ENCODE measurements at regions not wholly inside any gene's neighbourhood (a gene's known extent, or its start where the extent isn't known, plus 50 kb on each side); places are given as distances from the start of the nearest gene placed in this dataset.

DNA sequence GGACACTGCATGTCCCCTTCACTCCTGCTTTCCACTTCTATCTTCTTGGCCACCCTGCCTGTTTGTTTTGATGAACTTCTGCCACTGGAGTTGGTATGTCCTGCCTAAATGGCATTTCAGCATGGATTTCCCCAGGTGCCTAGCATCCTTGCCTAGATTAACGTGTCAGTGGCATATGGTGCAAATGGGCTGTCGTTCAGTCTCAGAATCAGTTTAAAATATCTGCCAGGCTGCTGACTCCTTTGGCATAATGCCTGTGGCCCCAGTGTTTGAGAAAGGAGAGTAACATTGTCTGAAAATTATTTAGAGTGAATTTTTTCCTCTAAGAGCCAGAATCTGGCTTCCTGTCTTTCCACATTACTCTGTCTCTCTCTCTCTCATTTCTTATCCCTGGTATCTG lies 64.9 kb upstream of the BARHL2 start:
- no peaks in the 10 kb centered on the region for H3K79me2 ChIP-seq
- no peaks in the 10 kb centered on the region for H3K4me1 ChIP-seq (ENCODE audit: insufficient read depth)
- no peak overlapping the region for H3K27ac ChIP-seq
- 83% methylated on average over 2 of the region's 2 CpGs for WGBS (ENCODE audit: low lambda C conversion rate, missing lambda C conversion rate)
- no peaks in the 10 kb centered on the region for H4K20me1 ChIP-seq (ENCODE audit: insufficient read depth, poor library complexity, severe bottlenecking)
- no peaks in the 10 kb centered on the region for H3K9me2 ChIP-seq (replicated peaks; ENCODE audit: insufficient read depth)
- H3K4me3 ChIP-seq: no peak overlapping the region
- no peaks in the 10 kb centered on the region for H3K36me3 ChIP-seq (replicated peaks; ENCODE audit: insufficient read depth, low read depth)
- DNase-seq (ENCODE audit: low spot score): no peak
- TF ChIP-seq EZH2phosphoT487 (IDR thresholded peaks at IDR 0.05; ENCODE audit: low read depth, severe bottlenecking, unreplicated experiment) (no peak), EZH2 (IDR thresholded peaks at IDR 0.05; ENCODE audit: borderline replicate concordance) (no peak)
- TF ChIP-seq, protein P1, sequence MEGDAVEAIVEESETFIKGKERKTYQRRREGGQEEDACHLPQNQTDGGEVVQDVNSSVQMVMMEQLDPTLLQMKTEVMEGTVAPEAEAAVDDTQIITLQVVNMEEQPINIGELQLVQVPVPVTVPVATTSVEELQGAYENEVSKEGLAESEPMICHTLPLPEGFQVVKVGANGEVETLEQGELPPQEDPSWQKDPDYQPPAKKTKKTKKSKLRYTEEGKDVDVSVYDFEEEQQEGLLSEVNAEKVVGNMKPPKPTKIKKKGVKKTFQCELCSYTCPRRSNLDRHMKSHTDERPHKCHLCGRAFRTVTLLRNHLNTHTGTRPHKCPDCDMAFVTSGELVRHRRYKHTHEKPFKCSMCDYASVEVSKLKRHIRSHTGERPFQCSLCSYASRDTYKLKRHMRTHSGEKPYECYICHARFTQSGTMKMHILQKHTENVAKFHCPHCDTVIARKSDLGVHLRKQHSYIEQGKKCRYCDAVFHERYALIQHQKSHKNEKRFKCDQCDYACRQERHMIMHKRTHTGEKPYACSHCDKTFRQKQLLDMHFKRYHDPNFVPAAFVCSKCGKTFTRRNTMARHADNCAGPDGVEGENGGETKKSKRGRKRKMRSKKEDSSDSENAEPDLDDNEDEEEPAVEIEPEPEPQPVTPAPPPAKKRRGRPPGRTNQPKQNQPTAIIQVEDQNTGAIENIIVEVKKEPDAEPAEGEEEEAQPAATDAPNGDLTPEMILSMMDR (IDR thresholded peaks at IDR 0.05; ENCODE audit: poor library complexity): no peak
- H3K4me2 ChIP-seq: no peak overlapping the region
- no peaks in the 10 kb centered on the region for H3K9me3 ChIP-seq (ENCODE audit: low read depth)
- H3K27me3 ChIP-seq: no peaks in the 10 kb centered on the region
- no peak overlapping the region for H2AFZ ChIP-seq

DNA sequence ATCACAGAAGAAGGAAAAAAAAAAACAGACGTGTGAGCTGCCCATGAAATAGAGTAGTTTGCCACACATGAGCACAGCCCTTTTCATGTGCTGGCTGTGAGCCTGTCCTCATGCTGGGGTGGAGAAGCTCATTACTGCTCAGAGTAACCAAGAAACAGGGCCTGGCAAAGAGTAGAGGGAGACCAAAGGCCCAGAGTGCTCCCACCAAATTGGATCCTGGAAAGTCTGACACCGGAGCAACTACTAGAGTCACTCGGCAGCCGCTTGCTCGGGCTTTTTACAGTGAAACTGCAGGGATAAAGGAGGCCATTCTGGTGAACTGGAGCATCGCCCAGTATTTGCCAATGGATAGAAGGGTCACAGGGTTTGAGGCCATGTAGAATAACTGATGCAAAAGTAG lies 64.4 kb upstream of the BARHL2 start:
- Histone ChIP-seq H3K27me3 (no peaks in the 10 kb centered on the region), H3K9me2 (replicated peaks; ENCODE audit: insufficient read depth) (no peaks in the 10 kb centered on the region), H3K4me1 (ENCODE audit: insufficient read depth) (no peaks in the 10 kb centered on the region), H3K79me2 (no peaks in the 10 kb centered on the region), H3K4me3 (no peak overlapping the region), H2AFZ (no peak overlapping the region), H3K27ac (no peak overlapping the region), H3K9me3 (ENCODE audit: low read depth) (no peaks in the 10 kb centered on the region), H3K4me2 (no peak overlapping the region), H4K20me1 (ENCODE audit: insufficient read depth, poor library complexity, severe bottlenecking) (no peaks in the 10 kb centered on the region), H3K36me3 (replicated peaks; ENCODE audit: insufficient read depth, low read depth) (no peaks in the 10 kb centered on the region)
- no peak for DNase-seq (ENCODE audit: low spot score)
- 90% methylated on average over 6 of the region's 6 CpGs for WGBS (ENCODE audit: low lambda C conversion rate, missing lambda C conversion rate)
- TF ChIP-seq, protein P1 (IDR thresholded peaks at IDR 0.05; ENCODE audit: poor library complexity): no peak
- TF ChIP-seq EZH2 (IDR thresholded peaks at IDR 0.05; ENCODE audit: borderline replicate concordance) (no peak), EZH2phosphoT487 (IDR thresholded peaks at IDR 0.05; ENCODE audit: low read depth, severe bottlenecking, unreplicated experiment) (no peak)

GRCh38 chr1:90780981-90781380 lies 63.9 kb upstream of the BARHL2 start:
- no peaks in the 10 kb centered on the region for H3K79me2 ChIP-seq
- H3K9me3 ChIP-seq (ENCODE audit: low read depth): no peaks in the 10 kb centered on the region
- H4K20me1 ChIP-seq (ENCODE audit: insufficient read depth, poor library complexity, severe bottlenecking): no peaks in the 10 kb centered on the region
- no peaks in the 10 kb centered on the region for H3K27me3 ChIP-seq
- DNase-seq (ENCODE audit: low spot score): no peak
- H3K4me1 ChIP-seq (ENCODE audit: insufficient read depth): no peaks in the 10 kb centered on the region
- no peaks in the 10 kb centered on the region for H3K36me3 ChIP-seq (replicated peaks; ENCODE audit: insufficient read depth, low read depth)
- WGBS (ENCODE audit: low lambda C conversion rate, missing lambda C conversion rate): 91% methylated on average over 2 of the region's 2 CpGs
- no peaks in the 10 kb centered on the region for H3K9me2 ChIP-seq (replicated peaks; ENCODE audit: insufficient read depth)
- no peak overlapping the region for H3K27ac ChIP-seq
- TF ChIP-seq, protein P1 (IDR thresholded peaks at IDR 0.05; ENCODE audit: poor library complexity): no peak
- TF ChIP-seq EZH2 (IDR thresholded peaks at IDR 0.05; ENCODE audit: borderline replicate concordance) (no peak), EZH2phosphoT487 (IDR thresholded peaks at IDR 0.05; ENCODE audit: low read depth, severe bottlenecking, unreplicated experiment) (no peak)
- H3K4me2 ChIP-seq: no peak overlapping the region
- H3K4me3 ChIP-seq: no peak overlapping the region
- H2AFZ ChIP-seq: no peak overlapping the region

- H3K27ac ChIP-seq: no peak overlapping the region
- H3K79me2 ChIP-seq: no peaks in the 10 kb centered on the region
- no peak overlapping the region for H3K4me3 ChIP-seq
- H3K4me1 ChIP-seq (ENCODE audit: insufficient read depth): no peaks in the 10 kb centered on the region
- H3K27me3 ChIP-seq: no peaks in the 10 kb centered on the region
- no peak for TF ChIP-seq EZH2 (IDR thresholded peaks at IDR 0.05; ENCODE audit: borderline replicate concordance)
- no peak for TF ChIP-seq EZH2phosphoT487 (IDR thresholded peaks at IDR 0.05; ENCODE audit: low read depth, severe bottlenecking, unreplicated experiment)
- H3K36me3 ChIP-seq (replicated peaks; ENCODE audit: insufficient read depth, low read depth): no peaks in the 10 kb centered on the region
- no peak overlapping the region for H3K4me2 ChIP-seq
- no peak overlapping the region for H2AFZ ChIP-seq
- no peaks in the 10 kb centered on the region for H3K9me3 ChIP-seq (ENCODE audit: low read depth)
- no peaks in the 10 kb centered on the region for H4K20me1 ChIP-seq (ENCODE audit: insufficient read depth, poor library complexity, severe bottlenecking)
- DNase-seq (ENCODE audit: low spot score): no peak
- no peaks in the 10 kb centered on the region for H3K9me2 ChIP-seq (replicated peaks; ENCODE audit: insufficient read depth)
- 79% methylated on average over 4 of the region's 4 CpGs for WGBS (ENCODE audit: low lambda C conversion rate, missing lambda C conversion rate)
Measured at GRCh38 chr1:90779573-90779972, 62.5 kb upstream of the BARHL2 start.
